ENCODE measurements at regions not wholly inside any gene's neighbourhood (a gene's known extent, or its start where the extent isn't known, plus 50 kb on each side); places are given as distances from the start of the nearest gene placed in this dataset.

DNA sequence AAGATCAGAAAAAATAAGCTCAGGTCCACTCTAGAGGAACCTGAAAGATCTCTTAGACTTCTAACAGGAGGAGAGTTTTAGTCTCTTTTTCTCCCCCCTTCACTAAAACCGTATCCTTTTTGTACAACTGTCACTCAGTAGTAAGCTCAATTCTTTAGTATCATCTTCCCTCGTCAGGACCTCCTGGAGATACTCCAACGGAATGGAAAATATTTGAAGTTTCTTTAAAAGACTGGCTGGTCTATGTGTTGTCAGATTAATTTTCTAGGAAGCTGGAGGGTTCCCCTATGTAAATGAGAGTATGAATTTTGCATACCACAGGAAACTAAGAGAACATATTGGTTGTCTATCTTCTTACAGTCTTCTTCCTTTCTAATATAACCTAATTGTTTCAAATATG, 747.7 kb upstream of the CBLB start:
- no peak for DNase-seq

DNA sequence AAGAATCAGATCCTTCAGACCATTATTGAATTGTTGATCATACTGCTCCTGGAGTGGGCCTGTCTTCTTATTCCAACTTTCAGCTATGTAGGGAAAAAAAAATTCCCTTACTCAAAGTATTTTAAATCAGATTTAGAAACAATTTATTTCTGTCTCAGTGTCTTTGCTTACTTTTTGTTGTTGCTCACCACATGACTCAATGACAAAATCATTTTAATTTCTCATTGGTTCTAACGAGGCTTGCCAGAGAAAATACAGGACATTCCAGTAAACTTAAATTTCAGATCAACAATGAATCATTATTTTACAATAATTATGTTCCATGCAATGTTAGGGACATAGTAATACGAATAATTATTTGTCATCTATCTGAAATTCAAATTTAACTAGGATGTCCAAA, 748.5 kb upstream of the CBLB start:
- DNase-seq (no peak), ATAC-seq (no peak)
- Histone ChIP-seq H3K9me3 (no peaks in the 10 kb centered on the region), H3K27ac (no peak overlapping the region), H3K4me3 (no peak overlapping the region), H3K4me1 (no peaks in the 10 kb centered on the region), H3K36me3 (no peaks in the 10 kb centered on the region), H3K27me3 (no peaks in the 10 kb centered on the region)
- intact Hi-C loops (cut with DNase I; ENCODE audit: low total_unique reads) = no loop called here
- in situ Hi-C loops (cut with MboI; ENCODE audit: low sequenced_read_pairs in 4 of 4) = loop anchor here (10.0 to 25.0 kb wide), 3 partner anchors 705 to 932 kb away; no protein-coding TSS in a partner anchor
- TF ChIP-seq POLR2A (IDR thresholded peaks at IDR 0.05) = no peak
- TF ChIP-seq, protein P1, sequence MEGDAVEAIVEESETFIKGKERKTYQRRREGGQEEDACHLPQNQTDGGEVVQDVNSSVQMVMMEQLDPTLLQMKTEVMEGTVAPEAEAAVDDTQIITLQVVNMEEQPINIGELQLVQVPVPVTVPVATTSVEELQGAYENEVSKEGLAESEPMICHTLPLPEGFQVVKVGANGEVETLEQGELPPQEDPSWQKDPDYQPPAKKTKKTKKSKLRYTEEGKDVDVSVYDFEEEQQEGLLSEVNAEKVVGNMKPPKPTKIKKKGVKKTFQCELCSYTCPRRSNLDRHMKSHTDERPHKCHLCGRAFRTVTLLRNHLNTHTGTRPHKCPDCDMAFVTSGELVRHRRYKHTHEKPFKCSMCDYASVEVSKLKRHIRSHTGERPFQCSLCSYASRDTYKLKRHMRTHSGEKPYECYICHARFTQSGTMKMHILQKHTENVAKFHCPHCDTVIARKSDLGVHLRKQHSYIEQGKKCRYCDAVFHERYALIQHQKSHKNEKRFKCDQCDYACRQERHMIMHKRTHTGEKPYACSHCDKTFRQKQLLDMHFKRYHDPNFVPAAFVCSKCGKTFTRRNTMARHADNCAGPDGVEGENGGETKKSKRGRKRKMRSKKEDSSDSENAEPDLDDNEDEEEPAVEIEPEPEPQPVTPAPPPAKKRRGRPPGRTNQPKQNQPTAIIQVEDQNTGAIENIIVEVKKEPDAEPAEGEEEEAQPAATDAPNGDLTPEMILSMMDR (IDR thresholded peaks at IDR 0.05 in 4 of 5, conservative IDR thresholded peaks at IDR 0.05 in 1 of 5) = no peak

More for the DNA sequence above, 747.7 kb upstream of the CBLB start:
- H3K27me3 ChIP-seq = no peaks in the 10 kb centered on the region
- no peak overlapping the region for H3K4me3 ChIP-seq
- H3K4me1 ChIP-seq = no peaks in the 10 kb centered on the region
- H3K36me3 ChIP-seq = no peaks in the 10 kb centered on the region
- no peak for ATAC-seq
- TF ChIP-seq POLR2A (IDR thresholded peaks at IDR 0.05) = no peak
- TF ChIP-seq, protein P1 (IDR thresholded peaks at IDR 0.05 in 4 of 5, conservative IDR thresholded peaks at IDR 0.05 in 1 of 5) = no peak
- intact Hi-C loops (cut with DNase I; ENCODE audit: low total_unique reads) (no loop called here), in situ Hi-C loops (cut with MboI; ENCODE audit: low sequenced_read_pairs in 4 of 4) (loop anchor here (10.0 to 25.0 kb wide), 3 partner anchors 704 to 932 kb away; no protein-coding TSS in a partner anchor)
- H3K9me3 ChIP-seq = no peaks in the 10 kb centered on the region
- no peak overlapping the region for H3K27ac ChIP-seq

DNA sequence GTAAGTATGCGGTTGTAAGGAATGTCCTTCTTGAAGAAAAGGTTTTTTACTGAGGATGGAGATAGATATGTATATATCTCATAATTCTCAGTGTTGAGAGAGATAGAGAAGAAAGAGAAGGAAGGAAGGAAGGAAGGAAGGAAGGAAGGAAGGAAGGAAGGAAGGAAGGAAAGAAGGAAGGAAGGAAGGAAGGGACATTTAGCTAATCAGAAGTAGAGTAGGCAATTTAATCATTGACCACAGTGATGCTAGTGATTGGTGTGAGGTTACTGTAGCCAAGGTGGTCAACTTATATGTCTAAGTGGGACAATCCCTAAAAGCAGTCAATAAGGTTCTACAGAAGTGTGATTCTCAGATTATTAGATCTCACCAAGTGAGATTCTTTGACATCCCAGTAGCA, 751.8 kb upstream of the CBLB start:
- in situ Hi-C loops (cut with MboI; ENCODE audit: low sequenced_read_pairs in 4 of 4) (loop anchor here (25.0 kb wide), 2 partner anchors 708 to 933 kb away; no protein-coding TSS in a partner anchor), intact Hi-C loops (cut with DNase I; ENCODE audit: low total_unique reads) (no loop called here)
- Histone ChIP-seq H3K4me1 (no peaks in the 10 kb centered on the region), H3K36me3 (no peaks in the 10 kb centered on the region), H3K27me3 (no peaks in the 10 kb centered on the region), H3K4me3 (no peak overlapping the region), H3K9me3 (no peaks in the 10 kb centered on the region), H3K27ac (no peak overlapping the region)
- TF ChIP-seq POLR2A (IDR thresholded peaks at IDR 0.05) = no peak
- TF ChIP-seq, protein P1 (IDR thresholded peaks at IDR 0.05 in 4 of 5, conservative IDR thresholded peaks at IDR 0.05 in 1 of 5) = no peak
- no peak for DNase-seq
- no peak for ATAC-seq

DNA sequence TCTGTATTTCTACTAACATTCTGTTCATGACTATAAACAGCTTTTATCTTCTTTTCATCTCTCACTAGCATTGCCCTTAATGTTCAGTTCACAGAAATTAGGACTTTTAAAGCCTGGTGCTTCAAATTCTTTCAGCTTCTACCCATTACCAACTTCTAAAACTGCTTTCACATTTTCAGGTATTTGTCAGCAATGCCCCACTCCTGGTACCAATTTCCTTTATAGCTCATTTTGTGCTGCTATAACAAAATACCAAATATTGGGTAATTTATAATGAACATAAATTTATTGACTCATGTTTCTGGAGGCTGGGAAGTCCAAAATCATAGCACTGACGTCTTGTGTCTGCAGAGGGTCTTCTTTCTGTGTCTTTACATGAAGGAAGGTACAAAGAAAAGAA, 753.1 kb upstream of the CCDC54 start:
- Histone ChIP-seq H3K9me3 (no peaks in the 10 kb centered on the region), H3K27me3 (no peaks in the 10 kb centered on the region), H3K27ac (no peak overlapping the region), H3K4me1 (no peaks in the 10 kb centered on the region), H3K36me3 (no peaks in the 10 kb centered on the region), H3K4me3 (no peak overlapping the region)
- ATAC-seq = no peak
- no peak for DNase-seq
- in situ Hi-C loops (cut with MboI; ENCODE audit: low sequenced_read_pairs in 4 of 4) = loop anchor here (25.0 kb wide), 2 partner anchors 712 to 937 kb away; no protein-coding TSS in a partner anchor
- intact Hi-C loops (cut with DNase I; ENCODE audit: low total_unique reads) = no loop called here
- TF ChIP-seq POLR2A (IDR thresholded peaks at IDR 0.05) = no peak
- TF ChIP-seq, protein P1 (IDR thresholded peaks at IDR 0.05 in 4 of 5, conservative IDR thresholded peaks at IDR 0.05 in 1 of 5) = no peak

DNA sequence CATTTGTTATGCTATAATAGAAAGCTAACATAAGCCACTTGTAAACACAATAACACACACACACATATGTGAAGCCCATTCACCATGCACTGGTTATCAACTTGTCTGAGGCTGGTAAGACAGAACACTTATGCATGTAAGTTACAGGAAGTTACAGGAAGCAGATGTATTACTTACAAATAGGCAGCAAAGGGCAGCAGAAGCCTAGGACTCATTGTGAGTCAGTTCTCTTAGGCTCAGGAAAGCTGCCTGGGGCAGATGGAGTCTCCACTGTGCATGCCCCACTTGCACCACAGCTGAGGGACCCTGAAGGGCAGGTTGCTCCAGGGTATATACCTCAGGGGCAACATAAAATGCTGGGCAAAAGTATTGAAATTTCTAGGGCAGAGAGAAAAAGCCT, 748.8 kb upstream of the CCDC54 start:
- H3K27ac ChIP-seq = no peak overlapping the region
- H3K9me3 ChIP-seq = no peaks in the 10 kb centered on the region
- ATAC-seq (no peak), DNase-seq (no peak)
- in situ Hi-C loops (cut with MboI; ENCODE audit: low sequenced_read_pairs in 4 of 4) = no loop called here
- H3K27me3 ChIP-seq = no peaks in the 10 kb centered on the region
- H3K36me3 ChIP-seq = no peaks in the 10 kb centered on the region
- no peak overlapping the region for H3K4me3 ChIP-seq
- no peaks in the 10 kb centered on the region for H3K4me1 ChIP-seq
- intact Hi-C loops (cut with DNase I; ENCODE audit: low total_unique reads) = no loop called here
- TF ChIP-seq, protein P1 (IDR thresholded peaks at IDR 0.05 in 4 of 5, conservative IDR thresholded peaks at IDR 0.05 in 1 of 5) = no peak
- TF ChIP-seq POLR2A (IDR thresholded peaks at IDR 0.05) = no peak
